SK-N-MC (cell line): ENCODE measurements at regions not wholly inside any gene's neighbourhood (a gene's known extent, or its start where the extent isn't known, plus 50 kb on each side); places are given as distances from the start of the nearest gene placed in this dataset.

Source experiments
- EZH2 ChIP-seq: fragments of 200-600 bp; sonication (generic); IDR thresholded peaks from one replicate; pipeline ENCODE4 v1.6.1; 2017; ENCODE audit warnings: antibody characterized with exemption
- FOXP2 ChIP-seq: optimal IDR thresholded peaks from 2 replicates; pipeline ENCODE3; 2011; ENCODE audit warnings: mild to moderate bottlenecking, moderate library complexity; ENCODE audit not compliant: insufficient read depth; ENCODE audit errors: extremely low read length, control extremely low read depth
- POLR2AphosphoS5 ChIP-seq: IDR thresholded peaks from 2 replicates; pipeline ENCODE4 v1.6.1; 2012; ENCODE audit warnings: mild to moderate bottlenecking, low read depth, low read length, borderline replicate concordance

DNA sequence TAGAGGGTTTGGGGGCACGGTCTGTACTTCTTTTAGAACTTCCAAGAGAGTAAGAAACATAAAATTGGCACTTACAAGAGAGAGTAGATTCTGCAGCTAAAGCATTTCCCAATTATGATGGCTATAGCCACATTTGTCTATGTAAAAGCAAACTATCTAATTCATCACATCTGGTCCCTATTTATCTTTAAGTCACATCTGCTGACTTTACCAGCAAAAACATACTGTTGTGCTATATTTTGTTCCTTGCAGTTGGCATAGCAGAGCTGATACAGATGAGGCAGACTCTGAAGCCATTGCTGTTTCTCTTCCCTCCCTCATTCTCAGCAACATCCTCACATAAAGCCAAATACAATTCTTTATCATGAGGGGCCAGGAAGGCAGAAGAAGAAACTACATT is 1533.5 kb upstream of the RAG2 start:
- no peak for TF ChIP-seq EZH2
- no peak for TF ChIP-seq POLR2AphosphoS5
- TF ChIP-seq FOXP2: no peak
